GM12878 (cell line): ENCODE measurements at regions not wholly inside any gene's neighbourhood (a gene's known extent, or its start where the extent isn't known, plus 50 kb on each side); places are given as distances from the start of the nearest gene placed in this dataset.

Experiments
- ESRRA ChIP-seq: IDR thresholded peaks from 2 replicates; pipeline ENCODE4 v1.6.1; 2012; ENCODE audit warnings: mild to moderate bottlenecking, low read length, improper control_type of control experiment
- PML ChIP-seq: IDR thresholded peaks from 2 replicates; pipeline ENCODE4 v1.6.1; 2012; ENCODE audit warnings: low read length, inconsistent platforms
- SPI1 ChIP-seq: IDR thresholded peaks from 2 replicates; pipeline ENCODE4 v1.6.1; 2011; ENCODE audit warnings: low read depth, mild to moderate bottlenecking, low read length, moderate library complexity, borderline replicate concordance; ENCODE audit not compliant: insufficient read depth
- TF ChIP-seq, protein P1 (sequence below): IDR thresholded peaks from 2 replicates; pipeline ENCODE4 v1.6.1; 2012; ENCODE audit warnings: low read length, inconsistent platforms
- TF ChIP-seq, protein P2 (sequence below): fragments of 450-650 bp; formaldehyde crosslinking; IDR thresholded peaks from 2 replicates; pipeline ENCODE4 v1.4.0; 2022; ENCODE audit warnings: mild to moderate bottlenecking, moderate library complexity

DNA sequence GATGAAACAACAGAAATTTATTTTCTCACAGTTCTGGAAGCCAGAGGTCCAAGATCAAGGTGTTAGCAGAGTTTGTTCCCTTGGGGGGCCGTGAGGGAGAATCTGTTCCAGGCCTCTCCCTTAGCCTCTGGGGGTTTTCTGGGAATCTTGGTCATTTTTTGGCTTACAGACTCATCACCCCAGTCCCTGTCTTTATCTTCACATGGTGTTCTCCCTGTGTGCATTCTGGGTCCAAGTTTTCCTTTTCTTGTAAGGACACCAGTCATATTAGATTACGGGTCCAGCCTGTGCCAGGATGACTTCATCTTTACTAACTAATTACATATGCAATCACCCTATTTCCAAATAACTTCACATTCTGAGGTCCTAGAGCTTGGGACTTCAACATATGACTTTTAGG is 292.5 kb upstream of the TRIB2 start:
- TF ChIP-seq, protein P1, sequence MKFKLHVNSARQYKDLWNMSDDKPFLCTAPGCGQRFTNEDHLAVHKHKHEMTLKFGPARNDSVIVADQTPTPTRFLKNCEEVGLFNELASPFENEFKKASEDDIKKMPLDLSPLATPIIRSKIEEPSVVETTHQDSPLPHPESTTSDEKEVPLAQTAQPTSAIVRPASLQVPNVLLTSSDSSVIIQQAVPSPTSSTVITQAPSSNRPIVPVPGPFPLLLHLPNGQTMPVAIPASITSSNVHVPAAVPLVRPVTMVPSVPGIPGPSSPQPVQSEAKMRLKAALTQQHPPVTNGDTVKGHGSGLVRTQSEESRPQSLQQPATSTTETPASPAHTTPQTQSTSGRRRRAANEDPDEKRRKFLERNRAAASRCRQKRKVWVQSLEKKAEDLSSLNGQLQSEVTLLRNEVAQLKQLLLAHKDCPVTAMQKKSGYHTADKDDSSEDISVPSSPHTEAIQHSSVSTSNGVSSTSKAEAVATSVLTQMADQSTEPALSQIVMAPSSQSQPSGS, result no peak
- TF ChIP-seq, protein P2, sequence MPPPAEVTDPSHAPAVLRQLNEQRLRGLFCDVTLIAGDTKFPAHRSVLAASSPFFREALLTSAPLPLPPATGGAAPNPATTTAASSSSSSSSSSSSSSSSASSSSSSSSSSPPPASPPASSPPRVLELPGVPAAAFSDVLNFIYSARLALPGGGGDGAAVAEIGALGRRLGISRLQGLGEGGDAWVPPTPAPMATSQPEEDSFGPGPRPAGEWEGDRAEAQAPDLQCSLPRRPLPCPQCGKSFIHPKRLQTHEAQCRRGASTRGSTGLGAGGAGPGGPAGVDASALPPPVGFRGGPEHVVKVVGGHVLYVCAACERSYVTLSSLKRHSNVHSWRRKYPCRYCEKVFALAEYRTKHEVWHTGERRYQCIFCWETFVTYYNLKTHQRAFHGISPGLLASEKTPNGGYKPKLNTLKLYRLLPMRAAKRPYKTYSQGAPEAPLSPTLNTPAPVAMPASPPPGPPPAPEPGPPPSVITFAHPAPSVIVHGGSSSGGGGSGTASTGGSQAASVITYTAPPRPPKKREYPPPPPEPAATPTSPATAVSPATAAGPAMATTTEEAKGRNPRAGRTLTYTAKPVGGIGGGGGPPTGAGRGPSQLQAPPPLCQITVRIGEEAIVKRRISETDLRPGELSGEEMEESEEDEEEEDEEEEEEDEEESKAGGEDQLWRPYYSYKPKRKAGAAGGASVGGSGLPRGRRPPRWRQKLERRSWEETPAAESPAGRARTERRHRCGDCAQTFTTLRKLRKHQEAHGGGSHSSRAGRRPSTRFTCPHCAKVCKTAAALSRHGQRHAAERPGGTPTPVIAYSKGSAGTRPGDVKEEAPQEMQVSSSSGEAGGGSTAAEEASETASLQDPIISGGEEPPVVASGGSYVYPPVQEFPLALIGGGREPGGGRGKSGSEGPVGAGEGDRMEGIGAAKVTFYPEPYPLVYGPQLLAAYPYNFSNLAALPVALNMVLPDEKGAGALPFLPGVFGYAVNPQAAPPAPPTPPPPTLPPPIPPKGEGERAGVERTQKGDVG (CRISPR knock-in tag), result no peak
- TF ChIP-seq ESRRA (no peak), SPI1 (no peak), PML (no peak)
